Endothelial cell of umbilical vein (primary cell): ENCODE measurements at regions not wholly inside any gene's neighbourhood (a gene's known extent, or its start where the extent isn't known, plus 50 kb on each side); places are given as distances from the start of the nearest gene placed in this dataset.

ENCODE experiments used
- CTCF ChIP-seq, 2 donors: IDR thresholded peaks; 1 replicate in 1 of 2; 2 replicates in 1 of 2; pipeline ENCODE4 v1.5.1; 2011; ENCODE audit warnings: low read length in 2 of 2, mild to moderate bottlenecking in 2 of 2, moderate library complexity in 2 of 2, control low read depth in 1 of 2, inconsistent platforms in 1 of 2, low read depth in 1 of 2; ENCODE audit not compliant: insufficient read depth in 1 of 2; ENCODE audit errors: extremely low read depth in 1 of 2
- EZH2 ChIP-seq: IDR thresholded peaks from 2 replicates; pipeline ENCODE4 v1.6.1; 2012; ENCODE audit warnings: borderline replicate concordance, low read depth, mild to moderate bottlenecking, moderate library complexity, low read length, inconsistent platforms; ENCODE audit not compliant: severe bottlenecking
- FOS ChIP-seq: IDR thresholded peaks from 2 replicates; pipeline ENCODE4 v1.6.1; 2011; ENCODE audit warnings: mild to moderate bottlenecking, low read length, moderate library complexity, borderline replicate concordance; ENCODE audit not compliant: insufficient read depth
- GATA2 ChIP-seq: IDR thresholded peaks from 2 replicates; pipeline ENCODE4 v1.7.0; 2011; ENCODE audit warnings: low read depth, mild to moderate bottlenecking, moderate library complexity, mixed read lengths, low read length; ENCODE audit not compliant: insufficient read length, insufficient read depth
- JUN ChIP-seq: IDR thresholded peaks from 2 replicates; pipeline ENCODE4 v1.6.1; 2011; ENCODE audit warnings: borderline replicate concordance, low read depth; ENCODE audit not compliant: insufficient read length, insufficient read depth
- MYC ChIP-seq: IDR thresholded peaks from one replicate; pipeline ENCODE4 v1.6.1; 2011; ENCODE audit warnings: mild to moderate bottlenecking, low read depth, low read length
- POLR2A ChIP-seq: IDR thresholded peaks from 2 replicates; pipeline ENCODE4 v1.6.1; 2012; ENCODE audit warnings: low read depth, mild to moderate bottlenecking, control low read depth, low read length
- POLR2AphosphoS5 ChIP-seq: IDR thresholded peaks from 2 replicates; pipeline ENCODE4 v1.6.1; 2012; ENCODE audit warnings: low read depth, mild to moderate bottlenecking, control low read depth, low read length, moderate library complexity; ENCODE audit not compliant: insufficient read depth
- TF ChIP-seq, protein P1 (sequence below): IDR thresholded peaks from 2 replicates; pipeline ENCODE4 v1.6.1; 2011; ENCODE audit not compliant: insufficient read depth, insufficient read length

DNA sequence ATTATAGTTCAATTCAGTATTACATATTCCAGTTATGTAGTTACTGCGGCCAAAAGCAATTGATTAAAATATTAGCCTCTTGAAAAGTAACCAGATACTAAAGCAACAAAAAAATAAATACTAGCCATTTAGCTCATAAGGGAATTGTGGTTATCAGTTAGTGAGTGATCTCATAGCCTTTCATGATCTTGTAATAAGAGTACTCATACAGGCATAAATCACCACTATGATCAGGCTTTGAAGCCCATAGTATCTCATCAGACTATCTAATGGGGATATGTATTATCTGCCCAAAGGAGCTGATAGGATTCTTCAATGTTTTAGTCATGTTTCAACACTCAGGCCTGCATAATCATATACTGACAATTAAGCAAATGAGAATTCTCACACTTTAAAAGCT lies 184.1 kb upstream of the CCDC54 start:
- TF ChIP-seq POLR2AphosphoS5 (no peak), CTCF (IDR thresholded peaks at IDR 0.05; ENCODE audit: extremely low read depth in 1 of 2, insufficient read depth in 1 of 2, low read depth in 1 of 2, low read length in 2 of 2) (no peak), EZH2 (no peak), POLR2A (no peak), FOS (no peak), GATA2 (no peak), JUN (no peak), MYC (no peak)
- TF ChIP-seq, protein P1, sequence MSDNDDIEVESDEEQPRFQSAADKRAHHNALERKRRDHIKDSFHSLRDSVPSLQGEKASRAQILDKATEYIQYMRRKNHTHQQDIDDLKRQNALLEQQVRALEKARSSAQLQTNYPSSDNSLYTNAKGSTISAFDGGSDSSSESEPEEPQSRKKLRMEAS, result no peak
